ENCODE measurements at regions not wholly inside any gene's neighbourhood (a gene's known extent, or its start where the extent isn't known, plus 50 kb on each side); places are given as distances from the start of the nearest gene placed in this dataset.
A peak's percentile ranks its signal among the peaks of the same experiment; 100 is the strongest.
"Not testable (repeated sequence)": the region's sequence is repeated elsewhere in the genome, so short reads cannot be mapped to it uniquely, and the experiment has no call there.

- no peak for DNase-seq
Observed at GRCh38 chr6:20263059-20263458, 50.8 kb upstream of the MBOAT1 start.

- DNase-seq = no peak
Observed at GRCh38 chr6:20265842-20266241, 53.6 kb upstream of the MBOAT1 start.

- peak; percentile 25 for DNase-seq
Observed at GRCh38 chr6:20266851-20267608, 54.8 kb upstream of the MBOAT1 start.

GRCh38 chr6:20269181-20269580 lies 56.9 kb upstream of the MBOAT1 start:
- no peak for DNase-seq

GRCh38 chr6:20271818-20272217 lies 59.5 kb upstream of the MBOAT1 start:
- DNase-seq = no peak

- DNase-seq = no peak
Observed at GRCh38 chr6:20274137-20274536, 61.9 kb upstream of the MBOAT1 start.

GRCh38 chr6:20275837-20276236 lies 63.6 kb upstream of the MBOAT1 start:
- not testable (repeated sequence) for DNase-seq

GRCh38 chr6:20277724-20278123 lies 65.5 kb upstream of the MBOAT1 start:
- DNase-seq = not testable (repeated sequence)

GRCh38 chr6:20279051-20279450 lies 66.8 kb upstream of the MBOAT1 start:
- DNase-seq = no peak

GRCh38 chr6:20279608-20280287 lies 67.5 kb upstream of the MBOAT1 start:
- no peak for DNase-seq

GRCh38 chr6:20280288-20280621 lies 68.0 kb upstream of the MBOAT1 start:
- DNase-seq = no peak

GRCh38 chr6:20284672-20285071 lies 72.4 kb upstream of the MBOAT1 start:
- DNase-seq = no peak

GRCh38 chr6:20286968-20287565 lies 74.8 kb upstream of the MBOAT1 start:
- no peak for DNase-seq

- peak; percentile 72 for DNase-seq
Observed at GRCh38 chr6:20291764-20292580, 79.7 kb upstream of the MBOAT1 start.

- no peak for DNase-seq
Observed at GRCh38 chr6:20292905-20293304, 80.6 kb upstream of the MBOAT1 start.

GRCh38 chr6:20301256-20301655 lies 89.0 kb upstream of the MBOAT1 start:
- no peak for DNase-seq

- DNase-seq = no peak
Observed at GRCh38 chr6:20302168-20302567, 89.9 kb upstream of the MBOAT1 start.

GRCh38 chr6:20302702-20303251 lies 90.5 kb upstream of the MBOAT1 start:
- no peak for DNase-seq

GRCh38 chr6:20306491-20306890 lies 94.2 kb upstream of the MBOAT1 start:
- DNase-seq = no peak

- no peak for DNase-seq
Observed at GRCh38 chr6:20309186-20309585, 92.5 kb upstream of the E2F3 start.

GRCh38 chr6:20310185-20310584 lies 91.5 kb upstream of the E2F3 start:
- DNase-seq = no peak

GRCh38 chr6:20312606-20313005 lies 89.1 kb upstream of the E2F3 start:
- no peak for DNase-seq

GRCh38 chr6:20313051-20313450 lies 88.6 kb upstream of the E2F3 start:
- DNase-seq = no peak
